Transverse colon (tissue), 4 donors: ENCODE measurements at regions not wholly inside any gene's neighbourhood (a gene's known extent, or its start where the extent isn't known, plus 50 kb on each side); places are given as distances from the start of the nearest gene placed in this dataset.

Experiments
- CTCF ChIP-seq, 5 experiments: fragments of 200-600 bp in 3 of 5; fragments of 450-650 bp in 2 of 5; sonication (generic) in 3 of 5; IDR thresholded peaks; 1 replicate in 2 of 5; 2 replicates in 3 of 5; pipeline ENCODE4 v1.5.1; 2016 to 2017; ENCODE audit warnings: antibody characterized with exemption in 5 of 5, inconsistent platforms in 3 of 5, mild to moderate bottlenecking in 2 of 5, moderate library complexity in 1 of 5
- EP300 ChIP-seq: sonication (generic); formaldehyde crosslinking; IDR thresholded peaks from one replicate; pipeline ENCODE4 v1.6.1; 2017; ENCODE audit warnings: antibody characterized with exemption, low read depth
- POLR2A ChIP-seq: fragments of 450-650 bp; IDR thresholded peaks from one replicate; pipeline ENCODE4 v1.6.1; 2016; ENCODE audit warnings: antibody characterized with exemption, mild to moderate bottlenecking, moderate library complexity
- POLR2AphosphoS5 ChIP-seq, 3 donors: sonication (generic); formaldehyde crosslinking; IDR thresholded peaks; one replicate each; pipeline ENCODE4 v1.6.1; 2016; ENCODE audit warnings: antibody characterized with exemption in 3 of 3

DNA sequence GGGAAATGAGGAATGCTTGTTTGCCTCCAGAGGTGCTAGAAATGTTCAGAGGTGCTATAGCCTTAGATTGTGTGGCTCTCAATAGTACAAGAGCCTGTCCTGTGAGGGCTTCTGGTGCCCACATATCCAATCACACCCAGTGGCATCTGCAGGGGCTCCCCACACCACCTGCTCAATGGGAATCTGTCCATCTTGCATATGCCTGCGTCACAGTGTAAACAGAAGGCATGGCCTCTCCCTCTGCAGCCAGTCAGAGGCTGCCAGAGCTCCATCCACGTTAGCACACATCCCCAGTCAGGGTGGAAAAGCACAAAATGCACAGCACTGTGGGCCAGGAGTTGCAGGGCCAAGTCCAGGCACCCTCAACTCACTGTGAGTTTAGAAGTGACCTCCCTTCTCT lies 113.6 kb upstream of the GRIK3 start:
- TF ChIP-seq CTCF (IDR thresholded peaks at IDR 0.05) (no peak), POLR2A (no peak), EP300 (no peak), POLR2AphosphoS5 (IDR thresholded peaks at IDR 0.05) (no peak)
